ENCODE measurements at regions not wholly inside any gene's neighbourhood (a gene's known extent, or its start where the extent isn't known, plus 50 kb on each side); places are given as distances from the start of the nearest gene placed in this dataset.
"Not testable (repeated sequence)": the region's sequence is repeated elsewhere in the genome, so short reads cannot be mapped to it uniquely, and the experiment has no call there.

DNA sequence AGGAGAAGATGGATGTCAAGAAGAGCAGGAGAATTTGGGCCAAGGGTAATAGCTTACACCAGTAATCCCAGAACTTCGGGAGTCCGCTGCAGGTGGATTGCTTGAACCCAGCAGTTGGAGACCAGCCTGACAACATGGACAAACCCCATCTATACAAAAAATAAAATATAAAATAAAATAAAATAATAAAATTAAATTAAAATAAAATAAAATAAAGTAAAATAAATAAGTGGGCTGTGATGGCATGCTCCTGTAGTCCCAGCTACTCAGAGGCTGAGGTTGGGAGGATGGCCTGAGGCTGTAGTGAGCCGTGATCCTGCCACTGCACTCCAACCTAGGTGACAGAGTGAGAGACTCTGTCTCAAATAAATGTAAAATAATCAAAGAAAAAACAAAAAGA is 1946.7 kb downstream of the MRPL39 start:
- no peak for DNase-seq

DNA sequence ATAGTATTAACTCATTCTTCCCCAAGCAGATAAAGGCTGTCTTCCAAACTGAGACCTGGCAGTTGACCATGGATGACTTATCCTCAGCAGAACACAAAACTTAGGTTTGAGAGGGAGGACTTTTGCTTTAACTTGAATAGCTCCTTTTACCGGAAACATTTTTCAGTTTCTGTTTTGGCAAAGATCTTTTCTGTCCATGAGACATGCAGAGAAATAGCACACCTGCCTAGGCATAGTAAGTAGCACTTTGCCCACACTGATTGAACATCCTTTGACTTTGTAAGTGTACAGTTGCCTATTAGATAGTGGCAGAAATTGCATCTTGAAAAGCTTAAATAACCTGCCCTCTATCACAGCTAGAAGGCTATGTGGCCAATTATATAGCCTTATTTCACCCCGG is 1962.5 kb downstream of the MRPL39 start:
- DNase-seq, result no peak

DNA sequence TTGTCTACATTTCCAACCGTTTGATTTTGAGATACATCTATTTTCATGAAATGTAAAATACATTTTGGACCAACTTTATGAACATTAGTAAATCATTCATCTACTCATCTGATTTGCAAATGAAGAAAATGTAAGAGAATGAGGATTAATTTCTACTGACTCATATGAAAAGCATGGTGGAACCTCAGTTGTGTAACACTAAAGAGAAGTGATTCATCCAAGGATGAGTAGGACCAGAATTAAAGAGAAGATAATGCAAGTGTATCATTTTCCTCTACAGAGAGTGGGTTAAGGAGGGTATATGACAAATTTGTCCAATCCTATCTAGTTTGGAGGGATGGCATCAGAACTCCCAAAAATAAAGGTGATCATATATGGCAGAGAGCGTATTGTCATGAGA is 1967.6 kb downstream of the MRPL39 start:
- DNase-seq, result no peak

DNA sequence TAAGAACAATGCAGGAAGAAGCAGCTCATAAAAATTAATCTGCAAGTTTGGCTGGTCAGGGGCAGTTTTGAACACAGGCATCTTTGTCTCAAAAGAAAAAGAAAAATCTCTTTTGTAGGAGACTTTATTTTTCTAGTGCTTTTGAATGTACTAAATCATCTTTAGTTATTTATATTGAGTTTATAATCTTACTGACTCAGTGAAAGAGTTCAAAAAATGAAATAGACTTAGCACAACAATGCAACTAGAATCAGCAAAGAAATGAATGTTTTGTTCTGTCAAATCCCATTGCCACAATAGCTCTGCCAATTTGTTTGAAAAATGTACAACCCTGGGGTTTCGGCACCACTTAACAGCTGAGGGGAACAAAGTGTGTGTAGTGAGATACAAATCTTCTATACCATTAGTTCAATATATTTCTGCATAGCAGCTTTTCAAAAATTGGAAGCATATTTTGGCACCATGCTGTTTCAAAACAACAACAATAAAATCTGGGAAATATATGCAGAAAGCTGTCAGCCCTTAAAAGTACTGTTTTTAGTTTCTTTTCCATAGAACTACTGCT is 1969.1 kb downstream of the MRPL39 start:
- no peak for DNase-seq

DNA sequence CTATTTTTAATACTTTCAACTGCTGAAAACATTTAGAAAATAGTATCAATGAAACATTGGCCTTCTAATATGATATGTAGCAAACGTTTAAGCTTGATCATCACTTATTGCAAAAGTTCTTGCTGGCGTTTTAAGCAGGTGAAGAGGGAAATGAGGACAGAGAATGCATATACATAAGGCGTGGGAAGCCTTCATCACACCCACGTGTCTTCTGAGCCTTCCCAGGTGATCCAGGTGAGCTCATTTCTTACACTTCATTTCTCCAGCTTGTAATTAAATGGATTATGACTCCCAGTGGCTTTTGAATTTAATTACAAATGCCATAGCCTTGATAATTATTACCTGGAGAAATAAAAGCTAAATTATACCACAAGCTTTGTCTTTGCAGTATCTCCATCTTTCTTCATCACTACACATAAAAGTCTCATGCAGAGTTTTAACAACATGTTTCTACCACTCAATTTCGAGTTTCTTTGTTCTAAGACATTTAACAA is 1973.8 kb downstream of the MRPL39 start:
- no peak for DNase-seq

DNA sequence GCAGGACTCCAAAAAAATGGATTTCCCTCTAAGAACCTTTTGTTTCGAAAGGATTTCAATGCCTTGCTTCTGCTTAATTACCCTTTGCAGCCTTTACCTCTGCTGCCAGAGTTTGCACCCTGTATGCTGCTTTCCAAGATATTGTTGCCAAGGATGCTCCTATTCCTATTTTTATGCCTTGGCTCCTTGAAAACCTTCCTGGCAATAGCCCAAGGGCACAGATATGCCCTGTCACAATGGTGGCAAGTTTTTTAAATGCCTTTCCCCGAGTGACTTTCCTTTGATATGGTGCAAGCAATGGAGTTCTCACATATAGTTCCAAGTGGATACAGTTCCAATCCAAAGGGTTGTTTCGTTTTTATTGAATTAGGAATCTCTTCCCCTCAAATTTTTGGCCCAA is 1983.0 kb downstream of the MRPL39 start:
- no peak for DNase-seq

DNA sequence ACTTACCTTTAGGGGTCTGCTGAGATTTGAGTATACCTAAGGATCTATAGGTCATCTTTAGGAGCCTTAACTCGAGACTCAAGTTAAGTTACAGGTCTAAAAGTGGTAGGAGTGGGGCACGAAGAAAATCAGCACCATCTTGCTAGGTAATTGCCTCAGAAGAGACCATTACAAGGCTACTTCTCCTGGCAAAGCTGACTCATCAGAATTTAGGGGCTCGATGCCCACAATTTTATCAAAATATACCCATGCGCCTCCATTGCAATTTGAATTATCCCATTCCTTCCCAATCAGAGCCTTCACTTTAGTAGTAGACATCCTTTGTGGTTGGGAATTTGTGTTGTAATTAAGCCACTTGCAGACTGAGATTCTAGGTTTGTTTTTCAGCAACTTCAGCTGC is 1994.3 kb downstream of the MRPL39 start:
- no peak for DNase-seq

DNA sequence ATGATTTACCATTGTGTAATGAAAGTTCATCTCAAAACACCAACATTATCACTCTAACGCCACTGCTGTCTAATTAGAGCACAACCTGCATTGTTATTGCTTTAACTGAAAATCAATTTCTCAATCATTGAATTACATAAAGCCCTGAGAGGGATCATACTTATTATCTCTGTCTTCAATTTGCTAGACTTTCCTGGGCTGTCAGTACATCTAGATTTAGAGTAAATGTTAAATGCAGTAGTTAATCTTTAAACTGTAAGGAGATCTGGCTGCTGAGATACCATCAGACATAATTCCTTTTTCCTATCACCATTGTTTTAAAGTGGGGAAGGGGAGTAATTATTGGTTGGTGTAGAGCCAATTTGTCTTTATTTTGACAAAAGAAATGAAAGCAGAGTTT is 1995.1 kb downstream of the MRPL39 start:
- DNase-seq, result no peak

DNA sequence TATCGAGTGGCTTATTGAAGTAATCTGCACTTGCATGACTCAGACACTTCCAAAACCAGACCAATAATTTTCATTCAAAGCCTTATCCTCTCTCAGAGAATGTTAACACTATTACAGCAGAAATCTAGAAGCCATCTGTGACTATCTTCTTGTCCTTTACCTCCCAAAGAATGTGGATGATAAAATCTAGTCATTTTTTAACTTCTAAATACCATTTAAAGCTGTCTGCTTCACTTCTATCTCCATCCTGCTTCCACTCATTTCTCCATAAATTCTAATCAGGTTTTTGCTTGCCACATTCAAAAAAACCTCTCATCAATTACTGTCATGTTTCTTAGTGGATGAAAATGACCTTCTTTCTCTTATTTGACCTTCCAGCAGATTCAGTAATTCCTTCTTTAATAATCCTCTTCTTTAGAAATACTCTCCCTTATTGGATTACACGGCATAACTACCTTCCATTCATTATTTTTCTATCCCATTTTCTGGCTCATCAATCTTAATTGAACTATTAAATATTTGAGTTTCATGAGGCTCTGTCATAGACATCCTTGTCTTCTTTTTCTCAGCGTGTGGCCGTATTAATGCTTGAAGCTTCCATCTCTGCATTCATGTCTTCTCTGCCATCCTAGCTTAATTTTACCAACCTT is 1999.4 kb downstream of the MRPL39 start:
- no peak for DNase-seq

DNA sequence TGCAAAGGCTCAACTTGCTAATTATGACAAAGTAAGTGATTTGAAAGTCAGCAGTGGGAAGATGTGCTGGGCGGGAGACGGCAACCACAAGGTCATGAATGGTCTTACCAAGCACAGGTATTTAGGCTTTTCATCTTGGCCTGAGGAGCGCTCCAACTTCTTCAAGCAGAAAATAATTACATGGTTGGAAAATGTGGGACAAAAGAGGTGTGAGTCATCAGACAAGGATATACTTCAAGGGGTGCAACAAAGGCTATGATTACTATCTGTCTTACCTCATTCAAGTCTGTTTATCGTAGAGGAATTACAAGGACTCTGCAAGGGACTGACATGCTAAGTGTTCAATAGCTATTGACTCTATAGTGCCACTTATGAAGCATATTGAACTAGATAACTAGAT is 2005.7 kb downstream of the MRPL39 start:
- no peak for DNase-seq

DNA sequence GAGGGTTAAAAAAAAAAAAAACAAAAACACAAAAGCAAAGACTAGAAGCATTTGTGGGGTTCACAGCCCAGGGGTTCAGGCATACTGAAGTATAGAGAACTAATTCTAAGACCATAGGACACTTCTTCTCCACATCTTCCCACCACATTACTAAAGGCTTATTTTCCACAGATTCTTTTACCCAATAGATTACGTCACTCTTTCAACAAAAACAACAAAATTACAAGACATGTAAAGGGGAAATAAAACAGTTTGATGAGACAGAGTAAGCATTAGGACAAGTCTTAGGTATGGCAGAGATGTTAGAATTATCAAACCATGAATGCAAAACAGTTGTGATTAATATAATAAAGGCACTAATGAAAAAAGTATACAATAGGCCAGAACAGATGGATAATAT is 2013.7 kb downstream of the MRPL39 start:
- DNase-seq, result no peak

DNA sequence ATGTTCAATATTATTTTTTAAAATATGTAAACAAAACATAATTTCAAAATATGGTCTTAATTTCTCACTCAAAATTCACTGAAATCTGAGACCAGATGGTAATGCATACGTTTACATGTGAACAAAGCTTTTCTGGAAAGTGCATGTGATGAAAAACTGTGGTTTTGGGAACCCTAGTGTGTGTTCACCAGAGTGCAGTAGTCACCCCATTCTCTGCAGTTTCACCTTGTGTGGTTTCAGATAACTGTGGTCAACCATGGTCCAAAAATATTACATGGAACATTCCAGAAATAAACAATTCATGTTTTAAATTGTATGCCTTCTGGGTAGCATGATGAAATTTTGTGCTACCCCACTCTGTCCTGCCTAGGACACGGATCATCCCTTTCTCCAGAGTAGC is 2021.9 kb downstream of the MRPL39 start:
- DNase-seq, result no peak

DNA sequence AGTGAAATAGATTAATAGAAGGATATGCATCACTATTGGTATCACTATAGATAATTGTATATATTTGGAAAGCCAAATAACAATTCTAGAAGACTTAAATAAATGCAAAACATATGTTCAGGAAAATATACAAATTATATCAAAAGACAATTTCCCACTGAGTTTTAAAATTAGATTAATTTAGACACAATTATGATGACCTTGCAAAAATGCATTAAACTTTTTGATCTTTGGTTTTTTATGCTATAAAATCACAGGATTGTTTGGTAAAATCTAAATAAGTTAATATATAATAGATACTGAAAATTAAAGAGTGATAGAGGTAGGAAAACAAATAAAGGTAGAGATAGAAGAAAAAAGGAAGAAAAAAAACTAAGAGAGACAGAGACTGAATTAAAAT is 2027.7 kb downstream of the MRPL39 start:
- no peak for DNase-seq

DNA sequence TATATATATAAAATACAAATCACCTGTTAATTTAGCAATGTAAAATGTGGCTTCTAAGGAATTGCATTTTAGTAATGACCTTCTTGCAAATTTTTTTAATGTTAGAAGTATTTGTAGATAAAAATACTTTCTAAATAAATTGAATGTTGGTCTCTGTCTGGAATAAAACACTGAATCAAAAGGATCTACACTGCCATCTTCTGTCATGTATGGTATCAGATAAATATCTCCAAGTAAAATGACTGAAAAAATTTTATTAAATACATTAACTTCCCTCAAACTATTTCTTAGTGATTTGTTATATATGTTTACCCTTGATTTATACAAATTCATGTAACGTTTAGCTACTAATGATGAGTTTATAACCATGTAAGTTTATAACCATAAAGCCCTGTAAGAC is 2029.3 kb downstream of the MRPL39 start:
- no peak for DNase-seq

DNA sequence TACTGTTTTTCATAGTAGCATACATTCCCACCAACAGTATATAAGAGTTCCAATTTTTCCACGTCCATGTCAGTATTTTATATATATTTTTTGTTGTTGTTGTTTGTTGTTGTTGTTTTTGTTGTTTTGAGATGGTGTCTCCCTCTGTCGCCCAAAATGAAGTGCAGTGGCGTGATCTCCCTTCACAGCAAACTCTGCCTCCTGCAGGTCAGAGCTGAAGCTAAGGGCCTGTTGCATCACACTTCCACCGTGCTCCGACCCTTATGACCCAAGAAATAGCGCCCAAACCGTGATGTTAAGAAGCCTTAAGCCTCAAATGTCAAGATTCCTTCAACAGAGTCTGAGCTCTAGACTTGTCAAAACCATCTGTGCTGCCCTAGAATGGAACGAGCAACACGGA is 2032.3 kb downstream of the MRPL39 start:
- no peak for DNase-seq

DNA sequence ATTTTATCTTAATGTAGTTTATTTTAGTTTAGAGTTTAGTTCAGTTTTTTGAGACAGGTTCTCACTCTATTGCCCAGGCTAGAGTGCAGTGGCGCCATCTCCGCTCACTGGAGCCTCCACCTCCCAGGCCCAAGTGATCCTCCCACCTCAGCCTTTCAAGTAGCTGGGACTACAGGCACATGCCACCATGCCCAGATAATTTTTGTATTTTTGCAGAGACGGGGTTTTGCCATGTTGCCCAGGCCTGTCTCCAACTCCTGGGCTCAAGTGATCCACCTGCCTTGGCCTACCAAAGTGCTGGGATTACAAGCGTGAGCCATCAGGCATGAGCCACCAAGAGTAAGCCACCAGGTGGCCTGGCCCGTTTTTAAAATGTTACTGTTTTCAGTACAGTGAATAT is 2058.4 kb downstream of the MRPL39 start:
- DNase-seq, result not testable (repeated sequence)

DNA sequence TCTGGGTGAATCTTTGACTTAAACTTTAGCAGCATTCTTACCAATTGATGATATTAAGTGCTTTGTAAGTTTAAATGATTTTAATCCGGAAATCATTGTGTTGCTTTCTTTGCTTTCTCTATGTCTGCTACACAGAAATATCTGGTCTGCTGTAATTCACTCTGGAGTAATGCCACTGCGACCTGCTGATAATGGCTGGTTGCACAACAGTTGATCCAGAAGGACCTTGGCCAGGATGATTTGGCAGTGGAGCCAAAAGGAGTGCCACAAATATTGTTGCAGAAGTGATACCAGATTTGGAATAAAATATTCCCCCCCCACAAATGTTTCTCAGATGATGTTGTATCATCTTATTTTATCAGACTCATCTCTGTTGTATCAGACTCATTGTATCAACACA is 2063.9 kb downstream of the MRPL39 start:
- no peak for DNase-seq

DNA sequence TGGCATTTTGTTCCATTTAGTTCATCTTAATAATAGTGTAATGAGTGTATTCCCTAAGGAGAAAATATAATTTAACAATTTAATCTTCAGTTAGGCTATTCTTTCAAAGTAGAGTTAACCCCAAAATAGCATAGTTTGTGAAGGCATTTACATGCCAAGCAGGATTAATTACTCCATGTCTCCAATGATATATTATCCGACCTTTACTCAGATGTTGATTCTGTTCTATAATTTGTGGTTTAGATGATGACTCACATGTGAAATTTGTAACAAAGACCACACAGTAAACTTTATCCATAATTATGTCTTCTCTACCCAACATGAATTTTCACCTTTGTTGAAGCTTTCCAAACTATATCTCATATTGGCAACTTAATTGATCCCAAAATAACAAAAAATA is 2065.2 kb downstream of the MRPL39 start:
- no peak for DNase-seq

DNA sequence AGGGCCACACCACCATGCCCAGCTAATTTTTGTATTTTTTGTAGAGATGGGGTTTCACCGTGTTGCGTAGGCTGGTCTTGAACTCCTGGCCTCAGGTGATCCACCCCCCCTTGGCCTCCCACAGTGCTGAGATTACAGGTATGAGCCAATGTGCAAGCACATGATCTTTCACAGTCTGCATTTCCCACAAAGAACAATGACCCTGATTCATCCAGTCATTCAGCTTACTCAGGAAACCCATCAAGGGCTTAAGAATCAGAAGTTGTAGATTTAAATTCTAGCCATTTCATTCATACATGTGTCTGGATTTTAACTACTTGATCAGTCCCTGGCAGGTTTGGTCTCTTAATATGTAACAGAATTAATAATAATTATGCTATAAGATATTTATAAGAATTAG is 2065.7 kb downstream of the MRPL39 start:
- no peak for DNase-seq

DNA sequence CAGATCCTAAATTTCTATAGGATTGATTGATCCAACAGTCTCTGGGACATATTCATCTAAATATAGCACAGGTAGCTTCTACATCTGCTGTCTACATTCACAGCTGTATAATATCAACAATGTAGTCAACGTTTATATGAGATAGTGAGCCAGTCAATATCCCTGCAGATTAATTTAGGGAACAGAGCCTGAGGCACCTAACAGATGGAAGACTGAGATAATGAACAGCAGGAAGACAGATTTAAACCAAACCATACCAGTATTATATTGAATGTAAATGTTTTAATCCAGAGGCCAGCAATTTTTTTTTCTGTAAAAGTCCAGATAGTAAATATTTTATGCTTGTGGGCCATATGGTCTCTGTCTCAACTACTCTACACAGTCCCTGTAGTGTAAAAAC is 2072.4 kb downstream of the MRPL39 start:
- DNase-seq, result no peak

DNA sequence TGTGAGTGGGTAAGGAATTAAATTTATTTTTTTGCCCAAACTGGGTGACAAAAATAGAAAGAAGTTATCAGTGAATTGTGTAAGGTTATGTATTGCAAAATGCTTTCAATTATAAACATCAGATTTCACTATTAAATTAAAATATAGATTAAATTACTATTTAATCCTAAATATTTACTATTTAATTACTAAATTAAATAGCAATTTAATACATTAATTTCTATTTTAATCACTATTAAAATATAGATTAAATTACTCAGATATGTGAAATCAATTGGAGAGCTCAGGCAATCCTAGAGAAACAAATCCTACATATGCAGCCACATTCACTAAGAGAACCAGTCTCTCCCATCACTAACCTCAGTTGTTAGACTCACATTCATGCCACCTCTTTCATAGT is 2075.8 kb downstream of the MRPL39 start:
- DNase-seq, result no peak

DNA sequence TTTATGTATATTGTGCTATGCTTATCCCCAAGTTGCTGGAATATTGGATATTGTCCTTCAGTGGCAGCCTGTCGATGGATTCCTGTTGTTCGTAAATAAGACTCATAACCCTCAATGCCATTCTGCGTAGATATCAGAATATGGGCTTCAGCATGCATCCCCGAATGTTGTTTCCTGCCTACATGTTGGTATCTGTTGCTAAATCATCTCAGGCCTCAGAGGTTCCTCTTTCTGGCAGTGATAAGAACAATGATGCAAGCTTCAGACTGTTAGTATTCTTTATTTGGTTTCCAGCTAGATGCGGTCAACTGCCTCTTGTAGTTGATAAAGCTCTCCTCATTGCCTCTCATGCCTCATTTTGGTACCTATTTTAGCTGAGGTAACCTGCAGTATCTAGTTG is 2082.6 kb downstream of the MRPL39 start:
- no peak for DNase-seq

DNA sequence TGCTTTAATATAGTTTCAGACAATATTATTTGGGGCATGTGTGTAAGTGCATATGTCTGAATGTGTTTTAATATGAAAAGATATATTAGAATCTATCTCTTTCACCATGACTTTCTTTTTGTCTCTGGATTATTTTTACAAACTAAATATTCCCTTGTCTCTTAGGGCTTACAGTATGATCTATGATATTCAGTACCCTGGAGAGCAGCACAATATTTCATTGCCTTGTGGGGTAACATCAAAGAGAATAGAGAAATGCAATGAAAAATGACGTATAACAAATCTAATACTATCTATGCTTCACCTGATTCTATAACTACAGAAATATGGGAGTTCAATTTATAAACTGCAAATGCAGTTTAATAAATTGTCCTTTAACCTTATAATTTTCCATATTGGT is 2084.5 kb downstream of the MRPL39 start:
- no peak for DNase-seq

DNA sequence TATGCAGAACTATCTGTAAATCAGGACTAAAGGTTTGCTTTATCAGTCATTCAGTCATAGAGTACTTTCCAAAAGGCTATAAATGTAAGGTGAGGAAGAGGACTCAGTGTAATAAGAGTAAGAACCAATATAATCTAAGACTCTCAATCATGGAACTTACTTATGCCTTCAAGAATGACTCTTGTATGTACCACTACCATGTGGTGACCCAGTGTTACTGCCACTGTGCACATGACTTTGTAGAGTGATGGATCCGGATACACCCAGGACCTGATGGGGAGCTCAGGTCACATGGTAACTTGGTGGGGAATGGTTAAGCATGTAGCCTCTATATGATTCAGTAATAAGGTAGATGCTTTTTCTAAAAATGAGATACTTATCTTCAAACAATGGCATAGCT is 2099.8 kb downstream of the MRPL39 start:
- no peak for DNase-seq

DNA sequence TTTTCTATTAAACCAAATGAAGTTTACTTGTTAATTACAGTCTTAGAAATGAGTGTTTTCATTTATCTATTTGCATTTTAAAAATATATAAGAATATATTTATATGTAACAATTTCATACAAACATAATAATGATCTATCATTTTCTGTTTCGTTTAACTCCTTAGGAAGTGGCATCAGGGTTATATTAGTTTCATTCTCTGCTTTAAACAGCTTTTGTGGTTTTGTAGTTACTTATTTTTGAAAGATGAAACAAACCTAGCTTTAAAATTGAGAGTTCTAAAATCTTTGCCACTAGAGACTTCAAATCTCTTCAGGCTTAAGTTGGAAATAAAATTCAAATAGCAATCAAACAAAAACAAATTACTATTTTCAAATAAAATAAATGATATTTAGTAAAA is 2110.6 kb downstream of the MRPL39 start:
- DNase-seq, result no peak

Measured in 8988T (cell line).